Mesendoderm (in vitro differentiated cells): ENCODE measurements at regions not wholly inside any gene's neighbourhood (a gene's known extent, or its start where the extent isn't known, plus 50 kb on each side); places are given as distances from the start of the nearest gene placed in this dataset.
A peak's percentile ranks its signal among the peaks of the same experiment; 100 is the strongest.

ENCODE experiments used
- DNase-seq: peaks from one replicate; pipeline ENCODE4 v3.0.0; 2013
- H2AK5ac ChIP-seq: 2 replicates; pipeline ENCODE4 v1.6.1; 2013; ENCODE audit warnings: low read length, inconsistent platforms
- H2BK120ac ChIP-seq: 2 replicates; pipeline ENCODE4 v1.6.1; 2013; ENCODE audit warnings: low read depth, mild to moderate bottlenecking, low read length, moderate library complexity, mixed read lengths
- H2BK15ac ChIP-seq: replicated peaks from 2 replicates; pipeline ENCODE4 v1.6.1; 2013; ENCODE audit warnings: low read depth, mild to moderate bottlenecking, moderate library complexity
- H2BK5ac ChIP-seq: 2 replicates; pipeline ENCODE4 v1.6.1; 2013; ENCODE audit warnings: low read length, inconsistent platforms
- H3K18ac ChIP-seq: 2 replicates; pipeline ENCODE4 v1.6.1; 2013; ENCODE audit warnings: mild to moderate bottlenecking, low read length, mixed read lengths
- H3K23ac ChIP-seq: one replicate; pipeline ENCODE4 v1.6.1; 2013; ENCODE audit warnings: low read length
- H3K27ac ChIP-seq: 2 replicates; pipeline ENCODE4 v1.5.1; 2013; ENCODE audit warnings: low read depth, mild to moderate bottlenecking, inconsistent platforms, low read length, moderate library complexity
- H3K27me3 ChIP-seq: 2 replicates; pipeline ENCODE4 v1.6.1; 2013; ENCODE audit warnings: low read length, control low read depth, mild to moderate bottlenecking, inconsistent platforms; ENCODE audit not compliant: insufficient read depth, poor library complexity
- H3K36me3 ChIP-seq: 2 replicates; pipeline ENCODE4 v1.6.1; 2013; ENCODE audit warnings: low read length, inconsistent platforms; ENCODE audit not compliant: control insufficient read depth, insufficient read depth
- H3K4ac ChIP-seq: one replicate; pipeline ENCODE4 v1.6.1; 2013; ENCODE audit warnings: low read depth, mild to moderate bottlenecking, low read length, moderate library complexity
- H3K4me1 ChIP-seq: 2 replicates; pipeline ENCODE4 v1.6.1; 2013; ENCODE audit warnings: low read depth, low read length, inconsistent platforms; ENCODE audit not compliant: control insufficient read depth
- H3K4me2 ChIP-seq: 2 replicates; pipeline ENCODE4 v1.6.1; 2013; ENCODE audit warnings: low read length
- H3K4me3 ChIP-seq: 2 replicates; pipeline ENCODE4 v1.5.1; 2013; ENCODE audit warnings: mild to moderate bottlenecking, low read length
- H3K56ac ChIP-seq: one replicate; pipeline ENCODE4 v1.6.1; 2013; ENCODE audit warnings: low read length
- H3K79me1 ChIP-seq: 2 replicates; pipeline ENCODE4 v1.6.1; 2013; ENCODE audit warnings: low read length, inconsistent platforms
- H3K79me2 ChIP-seq: 2 replicates; pipeline ENCODE4 v1.6.1; 2013; ENCODE audit warnings: mild to moderate bottlenecking, low read length; ENCODE audit not compliant: control insufficient read depth, insufficient read depth
- H3K9ac ChIP-seq: 2 replicates; pipeline ENCODE4 v1.6.1; 2013; ENCODE audit warnings: low read length, inconsistent platforms
- H4K5ac ChIP-seq: one replicate; pipeline ENCODE4 v1.6.1; 2013; ENCODE audit warnings: low read length
- H4K8ac ChIP-seq: one replicate; pipeline ENCODE4 v1.6.1; 2013; ENCODE audit warnings: low read depth, mild to moderate bottlenecking, control low read depth, low read length, moderate library complexity
- WGBS: extraction: QIAGEN DNeasy Blood & Tissue Kit; methylation state at CpG from one replicate; pipeline ENCODE4 v1.1.7; 2013; ENCODE audit warnings: low lambda C conversion rate, missing lambda C conversion rate; ENCODE audit not compliant: insufficient coverage; ENCODE audit errors: extremely low coverage; 5-methylcytosine and 5-hydroxymethylcytosine counted together

- Histone ChIP-seq H3K4me1 (no peaks in the 10 kb centered on the region), H3K27ac (no peak overlapping the region), H3K36me3 (no peaks in the 10 kb centered on the region), H3K4me3 (no peak overlapping the region), H2BK5ac (no peak overlapping the region), H3K27me3 (no peaks in the 10 kb centered on the region), H2AK5ac (no peak overlapping the region), H4K8ac (no peak overlapping the region), H2BK15ac (no peak overlapping the region), H3K18ac (no peak overlapping the region), H2BK120ac (no peak overlapping the region), H3K4me2 (no peak overlapping the region), H3K79me1 (no peaks in the 10 kb centered on the region), H3K23ac (no peak overlapping the region), H3K4ac (no peak overlapping the region), H3K79me2 (no peaks in the 10 kb centered on the region), H3K9ac (no peak overlapping the region), H4K5ac (no peak overlapping the region), H3K56ac (no peak overlapping the region)
- no CpG with 5 or more reads among the region's 2 CpGs for WGBS
- DNase-seq = no peak
These were observed 792.0 kb upstream of the ZNF608 start for GRCh38 chr5:125538469-125538868.

GRCh38 chr5:125541085-125541484, 794.6 kb upstream of the ZNF608 start:
- H3K4ac ChIP-seq = no peak overlapping the region
- no peak overlapping the region for H4K8ac ChIP-seq
- no CpG with 5 or more reads among the region's 2 CpGs for WGBS

GRCh38 chr5:125549322-125549911, 803.0 kb upstream of the ZNF608 start:
- no CpG with 5 or more reads among the region's 2 CpGs for WGBS
- no peak for DNase-seq

More at GRCh38 chr5:125541085-125541484, 794.6 kb upstream of the ZNF608 start:
- Histone ChIP-seq H3K79me2 (no peaks in the 10 kb centered on the region), H4K5ac (no peak overlapping the region), H3K27ac (no peak overlapping the region), H3K36me3 (no peaks in the 10 kb centered on the region), H2AK5ac (no peak overlapping the region), H3K9ac (no peak overlapping the region), H2BK15ac (no peak overlapping the region), H3K27me3 (no peaks in the 10 kb centered on the region), H3K18ac (no peak overlapping the region), H3K79me1 (no peaks in the 10 kb centered on the region), H2BK120ac (no peak overlapping the region), H3K23ac (no peak overlapping the region), H3K56ac (no peak overlapping the region), H2BK5ac (no peak overlapping the region), H3K4me1 (no peaks in the 10 kb centered on the region), H3K4me3 (no peak overlapping the region), H3K4me2 (no peak overlapping the region)
- DNase-seq = no peak

GRCh38 chr5:125550274-125550673, 803.8 kb upstream of the ZNF608 start:
- H3K23ac ChIP-seq = no peak overlapping the region
- H3K4me2 ChIP-seq = no peak overlapping the region
- no peak overlapping the region for H3K9ac ChIP-seq
- H4K8ac ChIP-seq = no peak overlapping the region
- no peak overlapping the region for H3K18ac ChIP-seq
- no peak overlapping the region for H3K56ac ChIP-seq
- H3K27me3 ChIP-seq = no peaks in the 10 kb centered on the region
- no peaks in the 10 kb centered on the region for H3K4me1 ChIP-seq
- WGBS = 100% methylated on average over 1 of the region's 2 CpGs
- H3K79me2 ChIP-seq = no peaks in the 10 kb centered on the region
- no peak overlapping the region for H2BK5ac ChIP-seq
- no peak overlapping the region for H3K4ac ChIP-seq
- H2AK5ac ChIP-seq = no peak overlapping the region
- DNase-seq = no peak
- H3K36me3 ChIP-seq = no peaks in the 10 kb centered on the region
- H3K27ac ChIP-seq = no peak overlapping the region
- no peak overlapping the region for H4K5ac ChIP-seq
- no peaks in the 10 kb centered on the region for H3K79me1 ChIP-seq
- no peak overlapping the region for H3K4me3 ChIP-seq
- no peak overlapping the region for H2BK120ac ChIP-seq
- no peak overlapping the region for H2BK15ac ChIP-seq

More at GRCh38 chr5:125549322-125549911, 803.0 kb upstream of the ZNF608 start:
- Histone ChIP-seq H4K5ac (no peak overlapping the region), H2BK5ac (no peak overlapping the region), H2BK120ac (no peak overlapping the region), H3K4me3 (no peak overlapping the region), H3K4ac (no peak overlapping the region), H2BK15ac (peak overlapping the region; percentile 27), H3K79me2 (no peaks in the 10 kb centered on the region), H2AK5ac (no peak overlapping the region), H3K56ac (no peak overlapping the region), H3K27ac (no peak overlapping the region), H3K36me3 (no peaks in the 10 kb centered on the region), H3K9ac (no peak overlapping the region), H4K8ac (no peak overlapping the region), H3K23ac (no peak overlapping the region), H3K4me1 (no peaks in the 10 kb centered on the region), H3K79me1 (no peaks in the 10 kb centered on the region), H3K18ac (no peak overlapping the region), H3K27me3 (no peaks in the 10 kb centered on the region), H3K4me2 (no peak overlapping the region)

- H3K4me1 ChIP-seq = no peaks in the 10 kb centered on the region
- no peaks in the 10 kb centered on the region for H3K79me1 ChIP-seq
- no peak overlapping the region for H4K8ac ChIP-seq
- H4K5ac ChIP-seq = no peak overlapping the region
- no peak overlapping the region for H3K9ac ChIP-seq
- H3K56ac ChIP-seq = no peak overlapping the region
- H3K79me2 ChIP-seq = no peaks in the 10 kb centered on the region
- H3K27me3 ChIP-seq = no peaks in the 10 kb centered on the region
- H3K4me3 ChIP-seq = no peak overlapping the region
- H2BK15ac ChIP-seq = no peak overlapping the region
- H3K23ac ChIP-seq = no peak overlapping the region
- no peak overlapping the region for H2AK5ac ChIP-seq
- H3K4ac ChIP-seq = no peak overlapping the region
- H3K36me3 ChIP-seq = no peaks in the 10 kb centered on the region
- no peak overlapping the region for H3K18ac ChIP-seq
- DNase-seq = no peak
- H3K27ac ChIP-seq = no peak overlapping the region
- no peak overlapping the region for H2BK120ac ChIP-seq
- H3K4me2 ChIP-seq = no peak overlapping the region
- no peak overlapping the region for H2BK5ac ChIP-seq
These were observed 804.8 kb upstream of the ZNF608 start for GRCh38 chr5:125551246-125551645.

GRCh38 chr5:125551797-125552196, 805.4 kb upstream of the ZNF608 start:
- no peak overlapping the region for H2AK5ac ChIP-seq
- H4K8ac ChIP-seq = no peak overlapping the region
- no peak overlapping the region for H2BK120ac ChIP-seq
- no CpG with 5 or more reads among the region's 4 CpGs for whole genome bisulfite sequencing
- no peak overlapping the region for H4K5ac ChIP-seq
- no peak overlapping the region for H3K4me2 ChIP-seq
- H3K27ac ChIP-seq = no peak overlapping the region
- H3K79me2 ChIP-seq = no peaks in the 10 kb centered on the region
- no peaks in the 10 kb centered on the region for H3K4me1 ChIP-seq
- H3K27me3 ChIP-seq = no peaks in the 10 kb centered on the region
- H2BK5ac ChIP-seq = no peak overlapping the region
- H2BK15ac ChIP-seq = no peak overlapping the region
- H3K4me3 ChIP-seq = no peak overlapping the region
- H3K18ac ChIP-seq = no peak overlapping the region
- H3K4ac ChIP-seq = no peak overlapping the region
- H3K9ac ChIP-seq = no peak overlapping the region
- no peak overlapping the region for H3K56ac ChIP-seq
- no peak for DNase-seq
- no peak overlapping the region for H3K23ac ChIP-seq
- H3K79me1 ChIP-seq = no peaks in the 10 kb centered on the region
- no peaks in the 10 kb centered on the region for H3K36me3 ChIP-seq
